ENCODE measurements at regions not wholly inside any gene's neighbourhood (a gene's known extent, or its start where the extent isn't known, plus 50 kb on each side); places are given as distances from the start of the nearest gene placed in this dataset.

GRCh38 chr18:10121028-10121427 lies 207.2 kb downstream of the VAPA start:
- no peaks in the 10 kb centered on the region for H3K9me2 ChIP-seq (ENCODE audit: insufficient read depth)
- H3K36me3 ChIP-seq (ENCODE audit: low read depth): no peaks in the 10 kb centered on the region
- H3K4me2 ChIP-seq: no peak overlapping the region
- TF ChIP-seq, protein P1, sequence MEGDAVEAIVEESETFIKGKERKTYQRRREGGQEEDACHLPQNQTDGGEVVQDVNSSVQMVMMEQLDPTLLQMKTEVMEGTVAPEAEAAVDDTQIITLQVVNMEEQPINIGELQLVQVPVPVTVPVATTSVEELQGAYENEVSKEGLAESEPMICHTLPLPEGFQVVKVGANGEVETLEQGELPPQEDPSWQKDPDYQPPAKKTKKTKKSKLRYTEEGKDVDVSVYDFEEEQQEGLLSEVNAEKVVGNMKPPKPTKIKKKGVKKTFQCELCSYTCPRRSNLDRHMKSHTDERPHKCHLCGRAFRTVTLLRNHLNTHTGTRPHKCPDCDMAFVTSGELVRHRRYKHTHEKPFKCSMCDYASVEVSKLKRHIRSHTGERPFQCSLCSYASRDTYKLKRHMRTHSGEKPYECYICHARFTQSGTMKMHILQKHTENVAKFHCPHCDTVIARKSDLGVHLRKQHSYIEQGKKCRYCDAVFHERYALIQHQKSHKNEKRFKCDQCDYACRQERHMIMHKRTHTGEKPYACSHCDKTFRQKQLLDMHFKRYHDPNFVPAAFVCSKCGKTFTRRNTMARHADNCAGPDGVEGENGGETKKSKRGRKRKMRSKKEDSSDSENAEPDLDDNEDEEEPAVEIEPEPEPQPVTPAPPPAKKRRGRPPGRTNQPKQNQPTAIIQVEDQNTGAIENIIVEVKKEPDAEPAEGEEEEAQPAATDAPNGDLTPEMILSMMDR (conservative IDR thresholded peaks at IDR 0.05): no peak
- no peak for TF ChIP-seq EZH2 (IDR thresholded peaks at IDR 0.05; ENCODE audit: low read depth)
- peaks cover 33% of the 10 kb centered on the region for H3K4me1 ChIP-seq (replicated peaks; ENCODE audit: insufficient read depth)
- no peak for DNase-seq
- H3K79me2 ChIP-seq (ENCODE audit: low read depth): no peaks in the 10 kb centered on the region
- H3K27me3 ChIP-seq (ENCODE audit: insufficient read depth, low read depth): no peaks in the 10 kb centered on the region
- no TSS peak for BruUV-seq (replicated peaks)
- H4K20me1 ChIP-seq (ENCODE audit: insufficient read depth): no peaks in the 10 kb centered on the region
- POLR2A ChIA-PET (ENCODE audit: unreplicated experiment): no interaction called here
- intact Hi-C loops (cut with micrococcal nuclease; ENCODE audit: unreplicated experiment): no loop called here
- H3F3A ChIP-seq (ENCODE audit: insufficient read depth, low read depth): peaks cover 6% of the 10 kb centered on the region; the same call in 1 of the 2 replicates
- no peaks in the 10 kb centered on the region; the same call in 1 of the 2 replicates for H3K9me3 ChIP-seq (ENCODE audit: insufficient read depth, low read depth)
- no peak overlapping the region for H2AFZ ChIP-seq
- H3K4me3 ChIP-seq: no peak overlapping the region
- H3K27ac ChIP-seq: no peak overlapping the region
- CTCF ChIA-PET: no interaction called here

- ChIA-PET POLR2A (ENCODE audit: unreplicated experiment) (interaction anchor here (0.6 kb wide), 1 partner anchor 166 kb away, joined by 4 read pairs; no protein-coding TSS in a partner anchor), CTCF (no interaction called here)
- intact Hi-C loops (cut with micrococcal nuclease; ENCODE audit: unreplicated experiment): no loop called here
- peak overlapping the region; percentile 45 for H3K4me2 ChIP-seq
- no peaks in the 10 kb centered on the region for H4K20me1 ChIP-seq (ENCODE audit: insufficient read depth)
- no peaks in the 10 kb centered on the region for H3K9me2 ChIP-seq (ENCODE audit: insufficient read depth)
- no peak for TF ChIP-seq EZH2 (IDR thresholded peaks at IDR 0.05; ENCODE audit: low read depth)
- TF ChIP-seq, protein P1 (conservative IDR thresholded peaks at IDR 0.05): no peak
- H3K36me3 ChIP-seq (ENCODE audit: low read depth): no peaks in the 10 kb centered on the region
- H3K4me3 ChIP-seq: no peak overlapping the region
- no peak overlapping the region for H2AFZ ChIP-seq
- no peaks in the 10 kb centered on the region for H3K79me2 ChIP-seq (ENCODE audit: low read depth)
- H3F3A ChIP-seq (ENCODE audit: insufficient read depth, low read depth): 0 out of 2 replicates have a peak, but pooled peaks cover 4% of the 10 kb centered on the region
- no TSS peak for BruUV-seq (replicated peaks)
- peak in 1 of 2 experiments; percentile 83 for DNase-seq
- H3K27ac ChIP-seq: no peak overlapping the region
- no peaks in the 10 kb centered on the region; the same call in 1 of the 2 replicates for H3K27me3 ChIP-seq (ENCODE audit: insufficient read depth, low read depth)
- no peaks in the 10 kb centered on the region; the same call in 1 of the 2 replicates for H3K9me3 ChIP-seq (ENCODE audit: insufficient read depth, low read depth)
- H3K4me1 ChIP-seq (replicated peaks; ENCODE audit: insufficient read depth): peaks cover 24% of the 10 kb centered on the region
These were observed 208.1 kb downstream of the VAPA start for GRCh38 chr18:10121786-10122515.

DNA sequence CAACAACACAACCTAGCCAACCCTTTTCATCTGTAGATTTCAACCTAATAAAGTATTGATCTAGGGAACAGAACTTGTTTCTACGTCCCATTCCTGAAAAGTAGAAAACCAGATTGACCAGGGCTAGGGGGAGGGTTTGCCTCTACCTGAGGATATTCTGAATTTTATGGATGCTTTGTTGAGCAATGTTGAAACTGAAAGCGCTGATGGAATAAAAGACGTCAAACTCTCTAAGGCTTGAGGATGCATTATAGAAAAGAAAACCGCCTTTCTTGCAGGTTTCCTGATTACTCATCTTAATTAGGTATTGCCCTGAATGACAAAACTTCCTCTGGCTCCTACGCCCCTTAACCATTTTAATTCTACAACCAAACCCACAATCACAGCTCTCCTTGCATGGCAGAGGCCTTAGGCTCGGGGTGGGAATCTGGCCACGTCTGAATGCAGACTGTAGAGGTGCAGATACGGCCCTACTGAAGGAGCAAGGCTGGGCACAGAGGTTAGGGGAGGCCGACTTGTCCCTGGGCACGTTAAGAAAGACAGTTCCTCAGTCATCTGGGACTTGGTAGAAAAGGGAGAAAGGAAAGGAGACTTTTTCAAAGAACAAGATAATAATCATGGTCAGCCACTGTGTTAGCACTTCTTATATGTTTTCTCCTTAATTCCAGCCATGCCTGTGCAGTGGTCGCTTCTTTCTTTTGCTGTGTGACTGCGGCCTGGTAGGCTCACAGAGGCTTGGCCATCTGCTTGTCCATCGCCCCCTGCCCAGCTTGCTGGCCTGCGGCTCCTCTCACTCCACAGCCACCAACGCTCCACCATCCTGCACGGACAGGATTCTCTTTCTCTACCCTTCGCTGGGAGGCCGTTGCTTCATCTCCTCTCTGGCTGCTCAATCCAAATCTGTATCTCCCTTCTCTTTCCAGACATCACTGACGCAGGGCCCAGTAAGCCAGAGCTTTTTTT lies 209.5 kb downstream of the VAPA start:
- intact Hi-C loops (cut with micrococcal nuclease; ENCODE audit: unreplicated experiment): no loop called here
- Histone ChIP-seq H3F3A (ENCODE audit: insufficient read depth, low read depth) (no peaks in the 10 kb centered on the region), H3K9me3 (ENCODE audit: insufficient read depth, low read depth) (no peaks in the 10 kb centered on the region; the same call in 1 of the 2 replicates), H3K27ac (no peak overlapping the region), H3K36me3 (ENCODE audit: low read depth) (no peaks in the 10 kb centered on the region), H3K27me3 (ENCODE audit: insufficient read depth, low read depth) (no peaks in the 10 kb centered on the region; the same call in 1 of the 2 replicates), H3K79me2 (ENCODE audit: low read depth) (no peaks in the 10 kb centered on the region), H2AFZ (no peak overlapping the region), H4K20me1 (ENCODE audit: insufficient read depth) (no peaks in the 10 kb centered on the region), H3K4me2 (no peak overlapping the region), H3K4me3 (no peak overlapping the region), H3K4me1 (replicated peaks; ENCODE audit: insufficient read depth) (peaks cover 18% of the 10 kb centered on the region), H3K9me2 (ENCODE audit: insufficient read depth) (no peaks in the 10 kb centered on the region)
- DNase-seq: no peak
- TF ChIP-seq EZH2 (IDR thresholded peaks at IDR 0.05; ENCODE audit: low read depth): no peak
- TF ChIP-seq, protein P1 (conservative IDR thresholded peaks at IDR 0.05): no peak
- ChIA-PET POLR2A (ENCODE audit: unreplicated experiment) (no interaction called here), CTCF (no interaction called here)
- BruUV-seq (replicated peaks): no TSS peak
